Fibroblast of mammary gland (primary cell): ENCODE measurements at regions not wholly inside any gene's neighbourhood (a gene's known extent, or its start where the extent isn't known, plus 50 kb on each side); places are given as distances from the start of the nearest gene placed in this dataset.
"Not testable (repeated sequence)": the region's sequence is repeated elsewhere in the genome, so short reads cannot be mapped to it uniquely, and the experiment has no call there.

Source experiments
- DNase-seq: peaks from one replicate; pipeline ENCODE4 v3.0.0-alpha.2; 2010; ENCODE audit warnings: low read depth
- H3K4me3 ChIP-seq: 2 replicates; pipeline ENCODE4 v1.5.1; 2011; ENCODE audit warnings: low read depth, mild to moderate bottlenecking, low read length, moderate library complexity; ENCODE audit not compliant: control insufficient read depth
- TF ChIP-seq, protein P1 (sequence below): conservative IDR thresholded peaks from 2 replicates; pipeline ENCODE4 v1.5.1; 2011; ENCODE audit warnings: low read depth, low read length, inconsistent platforms; ENCODE audit not compliant: control insufficient read depth, insufficient read depth

GRCh38 chr14:105776112-105776511 lies 249.7 kb downstream of the TMEM121 start:
- not testable (repeated sequence) for DNase-seq, H3K4me3 ChIP-seq

- DNase-seq = no peak
- no peak overlapping the region for H3K4me3 ChIP-seq
- TF ChIP-seq, protein P1, sequence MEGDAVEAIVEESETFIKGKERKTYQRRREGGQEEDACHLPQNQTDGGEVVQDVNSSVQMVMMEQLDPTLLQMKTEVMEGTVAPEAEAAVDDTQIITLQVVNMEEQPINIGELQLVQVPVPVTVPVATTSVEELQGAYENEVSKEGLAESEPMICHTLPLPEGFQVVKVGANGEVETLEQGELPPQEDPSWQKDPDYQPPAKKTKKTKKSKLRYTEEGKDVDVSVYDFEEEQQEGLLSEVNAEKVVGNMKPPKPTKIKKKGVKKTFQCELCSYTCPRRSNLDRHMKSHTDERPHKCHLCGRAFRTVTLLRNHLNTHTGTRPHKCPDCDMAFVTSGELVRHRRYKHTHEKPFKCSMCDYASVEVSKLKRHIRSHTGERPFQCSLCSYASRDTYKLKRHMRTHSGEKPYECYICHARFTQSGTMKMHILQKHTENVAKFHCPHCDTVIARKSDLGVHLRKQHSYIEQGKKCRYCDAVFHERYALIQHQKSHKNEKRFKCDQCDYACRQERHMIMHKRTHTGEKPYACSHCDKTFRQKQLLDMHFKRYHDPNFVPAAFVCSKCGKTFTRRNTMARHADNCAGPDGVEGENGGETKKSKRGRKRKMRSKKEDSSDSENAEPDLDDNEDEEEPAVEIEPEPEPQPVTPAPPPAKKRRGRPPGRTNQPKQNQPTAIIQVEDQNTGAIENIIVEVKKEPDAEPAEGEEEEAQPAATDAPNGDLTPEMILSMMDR = no peak
Observed at GRCh38 chr14:105776924-105777323, 250.5 kb downstream of the TMEM121 start.

- TF ChIP-seq, protein P1 = no peak
- DNase-seq = no peak
- no peak overlapping the region for H3K4me3 ChIP-seq
Observed at GRCh38 chr14:105783707-105784106, 257.3 kb downstream of the TMEM121 start.

GRCh38 chr14:105793836-105794235 lies 267.5 kb downstream of the TMEM121 start:
- DNase-seq = no peak
- no peak overlapping the region for H3K4me3 ChIP-seq
- TF ChIP-seq, protein P1 = no peak

- H3K4me3 ChIP-seq = no peak overlapping the region
- no peak for DNase-seq
- TF ChIP-seq, protein P1 = no peak
Observed at GRCh38 chr14:105797546-105797945, 271.2 kb downstream of the TMEM121 start.

- no peak overlapping the region for H3K4me3 ChIP-seq
- DNase-seq = no peak
- TF ChIP-seq, protein P1 = no peak
Observed at GRCh38 chr14:105805701-105806100, 279.3 kb downstream of the TMEM121 start.

DNA sequence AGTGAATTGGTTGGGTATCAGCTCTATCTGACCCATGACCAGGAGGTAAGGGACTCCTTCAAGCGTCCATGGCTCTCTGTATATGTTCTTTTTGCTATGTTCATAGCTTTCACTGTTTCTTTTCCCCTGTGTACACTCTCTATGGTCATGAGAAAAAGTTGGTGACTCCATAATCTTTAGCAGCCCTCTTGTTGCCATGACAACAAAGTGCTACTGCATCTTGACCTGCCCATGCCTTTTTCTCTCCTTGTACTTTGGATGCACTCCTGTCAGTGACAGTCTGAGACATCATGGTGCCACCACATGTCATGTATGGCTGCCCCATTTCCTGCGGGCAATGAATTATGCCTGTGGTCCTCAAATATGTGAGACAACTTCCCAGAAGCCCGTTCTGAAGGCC lies 280.2 kb downstream of the TMEM121 start:
- TF ChIP-seq, protein P1 = no peak
- H3K4me3 ChIP-seq = no peak overlapping the region
- DNase-seq = no peak
